ENCODE measurements at regions not wholly inside any gene's neighbourhood (a gene's known extent, or its start where the extent isn't known, plus 50 kb on each side); places are given as distances from the start of the nearest gene placed in this dataset.

DNA sequence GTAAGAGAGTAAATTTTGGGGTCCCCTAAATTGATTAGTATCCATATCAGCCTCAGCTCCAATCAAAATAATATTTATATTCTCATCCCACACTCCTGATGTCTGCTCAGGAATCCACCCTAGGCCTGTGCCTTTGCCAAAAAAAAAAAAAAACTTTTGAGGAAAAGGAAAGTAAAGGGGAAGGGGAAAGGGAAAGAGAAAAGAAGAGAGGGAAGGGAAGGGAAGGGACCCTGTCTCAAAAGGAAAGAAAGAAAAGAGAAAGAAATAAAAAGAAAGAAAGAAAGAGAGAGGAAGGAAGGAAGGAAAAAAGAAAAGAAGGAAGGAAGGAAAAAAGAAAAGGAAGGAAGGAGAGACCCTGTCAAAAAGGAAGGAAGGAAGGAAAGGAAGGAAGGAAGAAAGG is 91.8 kb upstream of the CACNA1A start:
- Mint-ChIP-seq H3K4me3 (no peak overlapping the region), H3K27me3 (ENCODE audit: insufficient read depth, low read depth, poor library complexity) (peaks cover 4% of the 10 kb centered on the region), H3K36me3 (ENCODE audit: low read depth) (no peaks in the 10 kb centered on the region), H3K27ac (no peak overlapping the region), H3K4me1 (peaks cover 2% of the 10 kb centered on the region; the same call in 2 of the 3 replicates), H3K9me3 (no peaks in the 10 kb centered on the region)
- TF ChIP-seq, protein P1, sequence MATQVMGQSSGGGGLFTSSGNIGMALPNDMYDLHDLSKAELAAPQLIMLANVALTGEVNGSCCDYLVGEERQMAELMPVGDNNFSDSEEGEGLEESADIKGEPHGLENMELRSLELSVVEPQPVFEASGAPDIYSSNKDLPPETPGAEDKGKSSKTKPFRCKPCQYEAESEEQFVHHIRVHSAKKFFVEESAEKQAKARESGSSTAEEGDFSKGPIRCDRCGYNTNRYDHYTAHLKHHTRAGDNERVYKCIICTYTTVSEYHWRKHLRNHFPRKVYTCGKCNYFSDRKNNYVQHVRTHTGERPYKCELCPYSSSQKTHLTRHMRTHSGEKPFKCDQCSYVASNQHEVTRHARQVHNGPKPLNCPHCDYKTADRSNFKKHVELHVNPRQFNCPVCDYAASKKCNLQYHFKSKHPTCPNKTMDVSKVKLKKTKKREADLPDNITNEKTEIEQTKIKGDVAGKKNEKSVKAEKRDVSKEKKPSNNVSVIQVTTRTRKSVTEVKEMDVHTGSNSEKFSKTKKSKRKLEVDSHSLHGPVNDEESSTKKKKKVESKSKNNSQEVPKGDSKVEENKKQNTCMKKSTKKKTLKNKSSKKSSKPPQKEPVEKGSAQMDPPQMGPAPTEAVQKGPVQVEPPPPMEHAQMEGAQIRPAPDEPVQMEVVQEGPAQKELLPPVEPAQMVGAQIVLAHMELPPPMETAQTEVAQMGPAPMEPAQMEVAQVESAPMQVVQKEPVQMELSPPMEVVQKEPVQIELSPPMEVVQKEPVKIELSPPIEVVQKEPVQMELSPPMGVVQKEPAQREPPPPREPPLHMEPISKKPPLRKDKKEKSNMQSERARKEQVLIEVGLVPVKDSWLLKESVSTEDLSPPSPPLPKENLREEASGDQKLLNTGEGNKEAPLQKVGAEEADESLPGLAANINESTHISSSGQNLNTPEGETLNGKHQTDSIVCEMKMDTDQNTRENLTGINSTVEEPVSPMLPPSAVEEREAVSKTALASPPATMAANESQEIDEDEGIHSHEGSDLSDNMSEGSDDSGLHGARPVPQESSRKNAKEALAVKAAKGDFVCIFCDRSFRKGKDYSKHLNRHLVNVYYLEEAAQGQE (IDR thresholded peaks at IDR 0.05; ENCODE audit: unreplicated experiment): no peak
- TF ChIP-seq ZNF114 (CRISPR knock-in tag; IDR thresholded peaks at IDR 0.05) (no peak), EZH2 (IDR thresholded peaks at IDR 0.05; ENCODE audit: low read depth, unreplicated experiment) (no peak), NANOG (IDR thresholded peaks at IDR 0.05; ENCODE audit: borderline replicate concordance) (no peak), CREB1 (CRISPR knock-in tag; IDR thresholded peaks at IDR 0.05; ENCODE audit: low read depth) (no peak), POLR2AphosphoS5 (IDR thresholded peaks at IDR 0.05; ENCODE audit: low read depth) (no peak), ZNF331 (CRISPR knock-in tag; IDR thresholded peaks at IDR 0.05; ENCODE audit: low read depth) (no peak), JUNB (IDR thresholded peaks at IDR 0.05; ENCODE audit: unreplicated experiment) (no peak), STAT1 (IDR thresholded peaks at IDR 0.05; ENCODE audit: unreplicated experiment) (no peak)
- TF ChIP-seq, protein P2, sequence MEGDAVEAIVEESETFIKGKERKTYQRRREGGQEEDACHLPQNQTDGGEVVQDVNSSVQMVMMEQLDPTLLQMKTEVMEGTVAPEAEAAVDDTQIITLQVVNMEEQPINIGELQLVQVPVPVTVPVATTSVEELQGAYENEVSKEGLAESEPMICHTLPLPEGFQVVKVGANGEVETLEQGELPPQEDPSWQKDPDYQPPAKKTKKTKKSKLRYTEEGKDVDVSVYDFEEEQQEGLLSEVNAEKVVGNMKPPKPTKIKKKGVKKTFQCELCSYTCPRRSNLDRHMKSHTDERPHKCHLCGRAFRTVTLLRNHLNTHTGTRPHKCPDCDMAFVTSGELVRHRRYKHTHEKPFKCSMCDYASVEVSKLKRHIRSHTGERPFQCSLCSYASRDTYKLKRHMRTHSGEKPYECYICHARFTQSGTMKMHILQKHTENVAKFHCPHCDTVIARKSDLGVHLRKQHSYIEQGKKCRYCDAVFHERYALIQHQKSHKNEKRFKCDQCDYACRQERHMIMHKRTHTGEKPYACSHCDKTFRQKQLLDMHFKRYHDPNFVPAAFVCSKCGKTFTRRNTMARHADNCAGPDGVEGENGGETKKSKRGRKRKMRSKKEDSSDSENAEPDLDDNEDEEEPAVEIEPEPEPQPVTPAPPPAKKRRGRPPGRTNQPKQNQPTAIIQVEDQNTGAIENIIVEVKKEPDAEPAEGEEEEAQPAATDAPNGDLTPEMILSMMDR (conservative IDR thresholded peaks at IDR 0.05; ENCODE audit: low read depth in 2 of 2): no peak
- TF ChIP-seq, protein P3, sequence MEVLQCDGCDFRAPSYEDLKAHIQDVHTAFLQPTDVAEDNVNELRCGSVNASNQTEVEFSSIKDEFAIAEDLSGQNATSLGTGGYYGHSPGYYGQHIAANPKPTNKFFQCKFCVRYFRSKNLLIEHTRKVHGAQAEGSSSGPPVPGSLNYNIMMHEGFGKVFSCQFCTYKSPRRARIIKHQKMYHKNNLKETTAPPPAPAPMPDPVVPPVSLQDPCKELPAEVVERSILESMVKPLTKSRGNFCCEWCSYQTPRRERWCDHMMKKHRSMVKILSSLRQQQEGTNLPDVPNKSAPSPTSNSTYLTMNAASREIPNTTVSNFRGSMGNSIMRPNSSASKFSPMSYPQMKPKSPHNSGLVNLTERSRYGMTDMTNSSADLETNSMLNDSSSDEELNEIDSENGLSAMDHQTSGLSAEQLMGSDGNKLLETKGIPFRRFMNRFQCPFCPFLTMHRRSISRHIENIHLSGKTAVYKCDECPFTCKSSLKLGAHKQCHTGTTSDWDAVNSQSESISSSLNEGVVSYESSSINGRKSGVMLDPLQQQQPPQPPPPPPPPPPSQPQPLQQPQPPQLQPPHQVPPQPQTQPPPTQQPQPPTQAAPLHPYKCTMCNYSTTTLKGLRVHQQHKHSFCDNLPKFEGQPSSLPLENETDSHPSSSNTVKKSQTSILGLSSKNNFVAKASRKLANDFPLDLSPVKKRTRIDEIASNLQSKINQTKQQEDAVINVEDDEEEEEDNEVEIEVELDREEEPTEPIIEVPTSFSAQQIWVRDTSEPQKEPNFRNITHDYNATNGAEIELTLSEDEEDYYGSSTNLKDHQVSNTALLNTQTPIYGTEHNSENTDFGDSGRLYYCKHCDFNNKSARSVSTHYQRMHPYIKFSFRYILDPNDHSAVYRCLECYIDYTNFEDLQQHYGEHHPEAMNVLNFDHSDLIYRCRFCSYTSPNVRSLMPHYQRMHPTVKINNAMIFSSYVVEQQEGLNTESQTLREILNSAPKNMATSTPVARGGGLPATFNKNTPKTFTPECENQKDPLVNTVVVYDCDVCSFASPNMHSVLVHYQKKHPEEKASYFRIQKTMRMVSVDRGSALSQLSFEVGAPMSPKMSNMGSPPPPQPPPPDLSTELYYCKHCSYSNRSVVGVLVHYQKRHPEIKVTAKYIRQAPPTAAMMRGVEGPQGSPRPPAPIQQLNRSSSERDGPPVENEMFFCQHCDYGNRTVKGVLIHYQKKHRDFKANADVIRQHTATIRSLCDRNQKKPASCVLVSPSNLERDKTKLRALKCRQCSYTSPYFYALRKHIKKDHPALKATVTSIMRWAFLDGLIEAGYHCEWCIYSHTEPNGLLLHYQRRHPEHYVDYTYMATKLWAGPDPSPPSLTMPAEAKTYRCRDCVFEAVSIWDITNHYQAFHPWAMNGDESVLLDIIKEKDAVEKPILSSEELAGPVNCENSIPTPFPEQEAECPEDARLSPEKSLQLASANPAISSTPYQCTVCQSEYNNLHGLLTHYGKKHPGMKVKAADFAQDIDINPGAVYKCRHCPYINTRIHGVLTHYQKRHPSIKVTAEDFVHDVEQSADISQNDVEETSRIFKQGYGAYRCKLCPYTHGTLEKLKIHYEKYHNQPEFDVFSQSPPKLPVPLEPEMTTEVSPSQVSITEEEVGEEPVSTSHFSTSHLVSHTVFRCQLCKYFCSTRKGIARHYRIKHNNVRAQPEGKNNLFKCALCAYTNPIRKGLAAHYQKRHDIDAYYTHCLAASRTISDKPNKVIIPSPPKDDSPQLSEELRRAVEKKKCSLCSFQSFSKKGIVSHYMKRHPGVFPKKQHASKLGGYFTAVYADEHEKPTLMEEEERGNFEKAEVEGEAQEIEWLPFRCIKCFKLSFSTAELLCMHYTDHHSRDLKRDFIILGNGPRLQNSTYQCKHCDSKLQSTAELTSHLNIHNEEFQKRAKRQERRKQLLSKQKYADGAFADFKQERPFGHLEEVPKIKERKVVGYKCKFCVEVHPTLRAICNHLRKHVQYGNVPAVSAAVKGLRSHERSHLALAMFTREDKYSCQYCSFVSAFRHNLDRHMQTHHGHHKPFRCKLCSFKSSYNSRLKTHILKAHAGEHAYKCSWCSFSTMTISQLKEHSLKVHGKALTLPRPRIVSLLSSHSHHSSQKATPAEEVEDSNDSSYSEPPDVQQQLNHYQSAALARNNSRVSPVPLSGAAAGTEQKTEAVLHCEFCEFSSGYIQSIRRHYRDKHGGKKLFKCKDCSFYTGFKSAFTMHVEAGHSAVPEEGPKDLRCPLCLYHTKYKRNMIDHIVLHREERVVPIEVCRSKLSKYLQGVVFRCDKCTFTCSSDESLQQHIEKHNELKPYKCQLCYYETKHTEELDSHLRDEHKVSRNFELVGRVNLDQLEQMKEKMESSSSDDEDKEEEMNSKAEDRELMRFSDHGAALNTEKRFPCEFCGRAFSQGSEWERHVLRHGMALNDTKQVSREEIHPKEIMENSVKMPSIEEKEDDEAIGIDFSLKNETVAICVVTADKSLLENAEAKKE (CRISPR knock-in tag; IDR thresholded peaks at IDR 0.05): no peak
- ATAC-seq (no peak), DNase-seq (ENCODE audit: low spot score) (no peak)
- Histone ChIP-seq H3K4me3 (no peak overlapping the region), H3K4me1 (ENCODE audit: insufficient read depth) (peaks cover 3% of the 10 kb centered on the region; the same call in 1 of the 2 replicates), H4K20me1 (replicated peaks; ENCODE audit: insufficient read depth) (no peaks in the 10 kb centered on the region), H3K79me2 (replicated peaks; ENCODE audit: insufficient read depth) (no peaks in the 10 kb centered on the region), H3K36me3 (ENCODE audit: insufficient read depth) (no peaks in the 10 kb centered on the region), H3F3A (replicated peaks; ENCODE audit: low read depth) (no peaks in the 10 kb centered on the region), H2AFZ (no peak overlapping the region), H3K27ac (ENCODE audit: low read depth) (no peak overlapping the region), H3K9me2 (ENCODE audit: insufficient read depth) (no peaks in the 10 kb centered on the region), H3K4me2 (no peak overlapping the region), H3K27me3 (ENCODE audit: insufficient read depth) (no peaks in the 10 kb centered on the region)

Data from GM23338 (cell line).